GM21825 (cell line): ENCODE measurements at regions not wholly inside any gene's neighbourhood (a gene's known extent, or its start where the extent isn't known, plus 50 kb on each side); places are given as distances from the start of the nearest gene placed in this dataset.

Experiments
- ATAC-seq: cut with Tn5 transposase; IDR thresholded peaks from one replicate; pipeline ENCODE4 v1.9.1; 2021; ENCODE audit warnings: mild to moderate bottlenecking, moderate library complexity; ENCODE audit not compliant: unreplicated experiment

- ATAC-seq = no peak
Observed at GRCh38 chr13:90084684-90085290, 1262.7 kb upstream of the MIR17HG start.

GRCh38 chr13:90089051-90089450, 1258.4 kb upstream of the MIR17HG start:
- no peak for ATAC-seq

GRCh38 chr13:90091611-90092010, 1255.9 kb upstream of the MIR17HG start:
- no peak for ATAC-seq

GRCh38 chr13:90094357-90094756, 1253.1 kb upstream of the MIR17HG start:
- ATAC-seq = no peak

GRCh38 chr13:90098577-90098976, 1248.9 kb upstream of the MIR17HG start:
- ATAC-seq = no peak

- ATAC-seq = no peak
Observed at GRCh38 chr13:90099847-90100246, 1247.6 kb upstream of the MIR17HG start.

- no peak for ATAC-seq
Observed at GRCh38 chr13:90103099-90103784, 1244.2 kb upstream of the MIR17HG start.

- no peak for ATAC-seq
Observed at GRCh38 chr13:90104764-90105163, 1242.7 kb upstream of the MIR17HG start.

GRCh38 chr13:90105276-90105675, 1242.2 kb upstream of the MIR17HG start:
- no peak for ATAC-seq

- no peak for ATAC-seq
Observed at GRCh38 chr13:90105849-90106496, 1241.5 kb upstream of the MIR17HG start.

- no peak for ATAC-seq
Observed at GRCh38 chr13:90107661-90108060, 1239.8 kb upstream of the MIR17HG start.

- ATAC-seq = no peak
Observed at GRCh38 chr13:90108547-90108946, 1238.9 kb upstream of the MIR17HG start.

GRCh38 chr13:90116121-90116520, 1231.4 kb upstream of the MIR17HG start:
- no peak for ATAC-seq

GRCh38 chr13:90118467-90119071, 1228.9 kb upstream of the MIR17HG start:
- ATAC-seq = no peak

GRCh38 chr13:90120026-90120425, 1227.5 kb upstream of the MIR17HG start:
- ATAC-seq = no peak

GRCh38 chr13:90121784-90122183, 1225.7 kb upstream of the MIR17HG start:
- ATAC-seq = no peak

GRCh38 chr13:90122531-90122930, 1225.0 kb upstream of the MIR17HG start:
- ATAC-seq = no peak

GRCh38 chr13:90135558-90135957, 1211.9 kb upstream of the MIR17HG start:
- ATAC-seq = no peak

GRCh38 chr13:90142251-90142650, 1205.2 kb upstream of the MIR17HG start:
- no peak for ATAC-seq

GRCh38 chr13:90154311-90154960, 1193.1 kb upstream of the MIR17HG start:
- ATAC-seq = no peak

- ATAC-seq = no peak
Observed at GRCh38 chr13:90156390-90156789, 1191.1 kb upstream of the MIR17HG start.
